Nucleus accumbens (tissue), 56 donors: ENCODE measurements at regions not wholly inside any gene's neighbourhood (a gene's known extent, or its start where the extent isn't known, plus 50 kb on each side); places are given as distances from the start of the nearest gene placed in this dataset.
"Not testable (repeated sequence)": the region's sequence is repeated elsewhere in the genome, so short reads cannot be mapped to it uniquely, and the experiment has no call there.

Experiments used
- DNase-seq, 56 donors: peaks; one replicate each; lab custom pipeline; 2025; lab: John Stamatoyannopoulos, UW

DNA sequence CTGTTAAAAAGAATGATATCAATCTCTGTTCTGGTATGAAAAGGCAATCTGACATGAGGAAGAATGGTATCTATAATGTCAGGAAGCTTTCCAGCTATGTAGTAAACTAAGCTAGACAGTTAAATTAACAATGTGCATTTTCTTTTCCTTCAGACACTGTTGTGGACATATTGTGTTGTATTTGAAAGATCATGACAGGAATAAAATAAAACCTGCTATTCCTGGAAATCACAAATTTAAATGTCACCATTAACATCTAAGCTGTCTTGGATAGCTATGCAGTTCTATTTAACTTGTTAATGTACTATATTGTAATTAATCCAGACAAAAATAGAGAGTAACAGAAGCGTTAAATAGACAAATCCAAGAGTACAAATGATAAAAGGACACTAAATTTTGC lies 297.4 kb upstream of the LUZP2 start:
- DNase-seq = no peak

- no peak for DNase-seq
Measured at GRCh38 chr11:24206030-24206429, 290.8 kb upstream of the LUZP2 start.

DNA sequence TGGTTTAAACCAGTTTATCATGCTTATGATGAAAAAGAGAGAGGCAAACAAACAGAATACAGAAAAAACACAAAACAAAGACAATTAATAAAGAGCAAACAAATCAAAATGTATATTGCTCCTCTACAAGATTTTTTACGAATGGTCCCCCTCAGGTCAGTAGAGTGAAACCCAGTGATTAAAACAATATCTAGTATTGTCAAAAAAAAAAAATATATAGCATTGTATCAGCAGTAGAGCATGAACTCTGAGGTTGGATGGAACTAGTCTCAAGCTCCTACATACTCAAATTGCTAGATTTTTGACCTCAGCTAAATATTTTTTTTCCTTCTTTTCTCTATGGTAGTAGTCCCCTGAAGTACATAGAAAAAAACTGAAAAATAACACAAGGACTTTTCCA lies 290.3 kb upstream of the LUZP2 start:
- no peak for DNase-seq

GRCh38 chr11:24216488-24216887 lies 280.4 kb upstream of the LUZP2 start:
- no peak for DNase-seq

GRCh38 chr11:24217319-24217718 lies 279.5 kb upstream of the LUZP2 start:
- DNase-seq = not testable (repeated sequence)

DNA sequence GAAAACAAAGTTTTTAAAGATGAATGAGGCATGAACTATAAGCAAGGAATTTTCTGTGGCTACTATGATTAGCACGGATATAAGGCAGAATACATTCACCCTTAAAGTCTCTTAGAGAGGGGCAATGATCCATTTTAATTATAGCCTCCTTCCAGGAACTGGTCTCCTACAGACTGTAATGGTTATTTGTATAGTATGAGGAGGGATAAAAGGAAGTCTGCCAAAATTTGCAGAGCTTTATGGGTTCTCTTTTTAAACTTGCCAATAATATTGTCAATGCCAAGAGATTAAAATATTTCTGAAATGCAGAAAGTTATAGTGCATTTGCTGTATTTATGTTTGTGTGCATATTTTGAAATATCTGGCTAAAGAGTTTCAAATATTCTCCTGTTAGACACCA lies 271.4 kb upstream of the LUZP2 start:
- DNase-seq = no peak

GRCh38 chr11:24226606-24227005 lies 270.2 kb upstream of the LUZP2 start:
- no peak for DNase-seq

DNA sequence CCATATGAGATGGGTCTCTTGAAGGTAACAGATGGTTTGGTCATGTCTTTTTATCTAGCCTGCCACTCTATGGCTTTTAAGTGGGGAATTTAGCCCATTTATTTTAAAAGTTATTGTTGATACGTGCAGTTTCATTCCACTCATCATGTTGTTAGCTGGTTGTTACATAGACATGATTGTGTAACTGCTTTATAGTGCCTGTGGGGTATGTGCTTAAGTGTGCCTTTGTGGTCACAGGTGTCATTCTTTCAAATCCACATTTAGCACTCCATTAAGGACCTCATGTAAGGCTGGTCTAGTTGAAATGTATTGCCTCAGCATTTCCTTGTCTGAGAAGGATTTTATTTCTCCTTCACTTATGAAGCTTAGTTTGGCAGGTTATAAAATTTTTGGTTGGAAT lies 263.8 kb upstream of the LUZP2 start:
- no peak for DNase-seq

GRCh38 chr11:24234822-24235508 lies 261.9 kb upstream of the LUZP2 start:
- DNase-seq = no peak

DNA sequence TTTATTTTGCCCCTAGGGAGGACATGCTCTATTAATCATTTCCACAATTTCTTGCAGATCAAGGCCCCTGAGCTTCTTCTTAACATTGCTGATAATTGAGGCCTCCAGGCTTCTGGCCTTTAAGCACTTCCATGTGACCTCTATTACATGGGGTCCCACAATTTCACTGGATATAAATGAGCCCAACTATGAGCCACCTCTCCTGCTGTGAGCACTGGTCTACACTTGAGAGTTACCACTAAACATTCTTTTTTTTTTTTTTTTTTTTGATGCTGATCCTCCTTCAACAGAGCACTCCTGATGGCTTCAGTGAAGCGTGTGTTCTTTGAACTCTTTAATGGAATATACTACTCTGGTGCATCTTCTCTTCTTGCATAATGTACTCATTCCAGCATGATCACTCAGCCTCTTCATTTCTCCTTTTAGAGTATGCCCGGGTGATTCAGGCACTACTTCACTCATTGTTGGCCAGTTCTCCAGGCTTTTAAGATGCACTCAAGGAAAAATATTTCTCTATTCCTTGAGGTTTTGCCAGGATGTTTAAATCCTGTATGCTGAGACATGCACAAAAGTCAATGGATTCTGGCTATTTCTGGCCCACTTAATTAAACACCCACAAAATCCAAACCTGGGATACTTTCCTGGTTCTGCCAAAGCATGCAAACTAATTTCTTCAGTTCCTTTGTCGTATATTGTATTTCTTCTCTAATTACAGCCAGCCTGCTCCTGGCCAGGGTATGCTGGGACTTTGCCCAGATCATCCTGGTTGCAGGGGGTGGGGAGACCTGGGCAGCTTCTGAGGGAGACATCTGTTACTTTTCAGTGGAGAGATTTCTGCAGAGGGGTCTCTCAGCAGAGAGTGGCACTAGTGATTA lies 257.8 kb upstream of the LUZP2 start:
- peak in 2 of 56 donors; percentile 2 for DNase-seq

DNA sequence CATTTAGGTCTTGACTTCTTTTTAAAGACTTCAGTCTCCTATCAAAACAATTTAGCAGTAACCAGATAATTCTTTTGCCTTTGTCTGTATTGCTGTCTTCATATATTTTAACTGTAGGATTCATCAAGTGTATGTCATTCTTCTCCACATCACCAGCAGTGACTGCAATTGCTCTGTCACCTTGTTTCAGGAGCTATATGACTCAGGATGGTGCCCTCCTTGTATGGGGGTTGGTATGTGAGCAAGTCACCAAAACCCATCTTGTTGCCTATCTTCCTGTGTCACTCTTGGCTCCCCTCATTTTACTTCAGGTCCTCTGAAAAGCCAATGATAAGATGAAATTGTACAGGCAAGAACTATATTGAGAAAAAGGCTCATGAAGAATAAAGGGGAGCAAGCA lies 256.9 kb upstream of the LUZP2 start:
- no peak for DNase-seq

- DNase-seq = no peak
Measured at GRCh38 chr11:24240496-24241175, 256.2 kb upstream of the LUZP2 start.

GRCh38 chr11:24246715-24247114 lies 250.1 kb upstream of the LUZP2 start:
- no peak for DNase-seq

GRCh38 chr11:24247846-24248245 lies 249.0 kb upstream of the LUZP2 start:
- no peak for DNase-seq

DNA sequence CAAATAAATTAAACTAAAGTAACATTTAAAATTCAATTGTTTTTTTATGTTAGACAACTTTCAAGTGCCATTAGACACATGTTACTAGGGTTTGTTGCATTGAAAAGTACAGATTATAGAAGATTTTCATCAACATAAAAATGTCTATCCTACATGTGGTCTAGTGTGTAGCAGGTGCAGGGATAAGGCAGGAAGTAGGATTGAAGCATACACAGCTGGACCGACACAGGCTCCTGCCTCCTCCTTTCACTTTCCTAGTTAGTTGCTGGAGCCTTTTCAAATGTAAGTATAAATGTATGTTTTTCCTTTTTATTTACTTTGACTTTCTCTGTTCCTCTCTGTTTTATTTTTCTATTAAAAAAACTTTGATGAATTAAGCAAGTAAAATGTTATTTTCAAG lies 246.9 kb upstream of the LUZP2 start:
- no peak for DNase-seq

- DNase-seq = no peak
Measured at GRCh38 chr11:24253237-24253760, 243.6 kb upstream of the LUZP2 start.

- DNase-seq = no peak
Measured at GRCh38 chr11:24264868-24265267, 232.0 kb upstream of the LUZP2 start.

DNA sequence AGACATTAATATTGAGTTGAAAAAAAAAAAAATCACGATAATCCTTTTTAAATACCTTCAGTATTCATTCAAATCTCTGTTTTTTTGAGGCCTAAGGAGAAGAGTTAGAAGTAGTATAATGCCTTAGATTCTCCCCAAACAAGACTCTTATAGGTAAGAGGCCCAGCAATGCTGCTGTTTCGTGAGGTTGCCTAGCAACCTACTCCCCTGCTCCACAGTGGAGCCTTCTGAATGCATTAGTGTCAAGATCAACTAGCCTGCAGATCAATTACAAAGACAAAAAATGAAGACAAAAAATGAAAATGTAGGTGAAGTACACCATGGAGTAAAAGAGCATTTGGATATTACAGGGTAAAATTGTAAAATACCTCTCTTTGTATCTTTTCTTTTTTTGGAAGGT lies 229.8 kb upstream of the LUZP2 start:
- no peak for DNase-seq

DNA sequence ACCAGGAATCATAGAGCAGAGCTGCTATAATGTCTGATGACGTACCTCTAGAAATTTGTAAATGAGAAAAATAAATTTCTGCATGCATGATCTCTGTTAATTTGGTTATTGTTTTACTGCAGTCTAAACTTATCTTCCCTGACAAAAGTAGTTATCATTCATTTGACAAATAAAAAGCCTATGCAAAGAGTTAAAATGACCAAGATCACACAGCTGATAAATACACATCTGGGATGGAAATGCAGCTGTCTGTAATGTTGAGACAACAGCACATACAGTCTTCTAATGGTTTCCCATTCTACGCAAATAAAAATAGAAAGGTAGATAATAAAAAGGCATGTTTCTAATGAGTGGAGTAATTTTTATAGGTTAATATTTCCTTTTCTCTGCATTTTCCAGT lies 225.1 kb upstream of the LUZP2 start:
- DNase-seq = no peak

DNA sequence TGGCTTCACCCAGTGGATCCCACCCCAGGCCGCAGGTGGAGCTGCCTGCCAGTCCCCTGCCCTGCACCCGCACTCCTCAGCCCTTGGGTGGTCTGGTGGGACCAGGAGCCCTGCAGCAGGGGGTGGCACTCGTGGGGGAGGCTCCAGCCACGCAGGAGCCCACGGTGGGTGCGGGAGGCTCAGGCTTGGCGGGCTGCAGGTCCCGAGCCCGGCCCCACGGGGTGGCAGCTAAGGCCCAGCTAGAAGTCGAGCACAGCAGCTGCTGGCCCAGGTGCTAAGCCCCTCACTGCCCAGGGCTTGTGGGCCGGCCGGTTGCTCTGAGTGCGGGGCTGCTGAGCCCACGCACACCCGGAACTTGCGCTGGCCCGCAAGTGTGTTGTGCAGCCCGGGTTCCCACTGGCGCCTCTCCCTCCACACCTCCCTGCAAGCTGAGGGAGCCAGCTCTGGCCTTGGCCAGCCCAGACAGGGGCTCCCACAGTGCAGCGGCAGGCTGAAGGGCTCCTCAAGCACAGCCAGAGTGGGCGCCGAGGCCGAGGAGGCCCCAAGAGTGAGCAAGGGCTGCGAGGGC lies 222.6 kb upstream of the LUZP2 start:
- not testable (repeated sequence) for DNase-seq

DNA sequence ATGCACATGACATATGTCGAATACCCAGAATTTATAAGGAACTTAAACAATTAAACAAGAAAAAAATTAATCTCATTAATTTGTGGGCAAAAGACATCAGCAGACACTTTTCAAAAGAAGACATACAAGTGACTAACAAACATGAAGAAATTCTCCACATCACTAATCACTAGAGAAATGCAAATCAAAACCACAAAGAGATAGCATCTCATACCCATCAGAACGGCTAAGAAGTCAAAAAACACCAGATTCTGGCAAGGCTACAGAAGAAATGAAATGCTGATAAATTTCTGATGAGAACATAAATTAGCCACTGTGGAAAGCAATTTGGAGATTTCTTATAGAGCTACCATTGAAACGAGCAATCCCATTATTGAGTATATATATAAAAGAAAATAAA lies 210.6 kb upstream of the LUZP2 start:
- DNase-seq = no peak
